ENCODE measurements at regions not wholly inside any gene's neighbourhood (a gene's known extent, or its start where the extent isn't known, plus 50 kb on each side); places are given as distances from the start of the nearest gene placed in this dataset.

DNA sequence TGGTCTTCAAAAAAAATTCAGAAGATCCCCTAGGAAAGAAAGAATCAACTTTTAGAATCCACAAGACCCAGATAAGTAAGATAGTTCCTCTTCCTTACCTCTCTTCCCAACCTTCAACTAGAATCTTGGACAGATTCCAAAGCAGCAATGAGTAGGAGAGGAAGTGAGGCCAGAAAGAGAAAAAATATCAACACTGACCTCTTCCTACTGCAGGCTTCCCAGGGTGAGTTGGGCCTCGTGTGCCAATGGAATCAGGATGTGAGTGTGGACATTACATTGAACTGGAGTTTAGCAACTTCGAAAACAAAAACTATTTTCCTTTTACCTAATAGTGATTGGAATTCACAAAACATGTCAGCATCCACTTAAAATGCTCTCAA lies 102.5 kb upstream of the PIEZO2 start:
- TF ChIP-seq CTCF (IDR thresholded peaks at IDR 0.05; ENCODE audit: insufficient read depth, missing control alignments) = no peak
- no peak for FAIRE-seq
- DNase-seq (ENCODE audit: insufficient read length, low spot score) = no peak

GRCh38 chr18:11251229-11251890 lies 102.0 kb upstream of the PIEZO2 start:
- DNase-seq (ENCODE audit: insufficient read length, low spot score) (no peak), FAIRE-seq (no peak)
- TF ChIP-seq CTCF (IDR thresholded peaks at IDR 0.05; ENCODE audit: insufficient read depth, missing control alignments) = no peak

GRCh38 chr18:11249391-11249790 lies 100.0 kb upstream of the PIEZO2 start:
- DNase-seq (ENCODE audit: insufficient read length, low spot score) (no peak), FAIRE-seq (no peak)
- no peak for TF ChIP-seq CTCF (IDR thresholded peaks at IDR 0.05; ENCODE audit: insufficient read depth, missing control alignments)

DNA sequence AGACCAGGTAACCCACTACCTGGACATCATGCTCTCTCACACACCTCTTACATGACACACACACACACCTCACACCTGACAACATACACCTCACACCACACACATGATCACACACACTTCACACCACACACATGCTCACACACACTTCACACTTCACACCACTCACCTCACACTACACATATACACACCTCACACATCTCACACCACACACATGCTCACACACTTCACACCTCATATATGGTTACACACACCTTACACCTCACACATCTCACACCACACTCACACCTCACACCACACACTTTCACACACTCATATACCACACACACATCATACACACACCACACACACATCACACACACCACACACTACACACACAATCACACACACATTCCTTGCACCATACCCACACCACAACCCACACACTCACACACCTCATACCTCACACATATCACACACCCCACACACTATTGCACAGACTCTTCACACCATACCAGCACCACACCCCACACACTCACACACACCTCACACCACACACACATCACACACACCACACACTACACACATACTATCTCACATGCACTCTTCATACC lies 98.1 kb upstream of the PIEZO2 start:
- no peak for DNase-seq (ENCODE audit: insufficient read length, low spot score)
- FAIRE-seq = no peak
- TF ChIP-seq CTCF (IDR thresholded peaks at IDR 0.05; ENCODE audit: insufficient read depth, missing control alignments) = no peak

DNA sequence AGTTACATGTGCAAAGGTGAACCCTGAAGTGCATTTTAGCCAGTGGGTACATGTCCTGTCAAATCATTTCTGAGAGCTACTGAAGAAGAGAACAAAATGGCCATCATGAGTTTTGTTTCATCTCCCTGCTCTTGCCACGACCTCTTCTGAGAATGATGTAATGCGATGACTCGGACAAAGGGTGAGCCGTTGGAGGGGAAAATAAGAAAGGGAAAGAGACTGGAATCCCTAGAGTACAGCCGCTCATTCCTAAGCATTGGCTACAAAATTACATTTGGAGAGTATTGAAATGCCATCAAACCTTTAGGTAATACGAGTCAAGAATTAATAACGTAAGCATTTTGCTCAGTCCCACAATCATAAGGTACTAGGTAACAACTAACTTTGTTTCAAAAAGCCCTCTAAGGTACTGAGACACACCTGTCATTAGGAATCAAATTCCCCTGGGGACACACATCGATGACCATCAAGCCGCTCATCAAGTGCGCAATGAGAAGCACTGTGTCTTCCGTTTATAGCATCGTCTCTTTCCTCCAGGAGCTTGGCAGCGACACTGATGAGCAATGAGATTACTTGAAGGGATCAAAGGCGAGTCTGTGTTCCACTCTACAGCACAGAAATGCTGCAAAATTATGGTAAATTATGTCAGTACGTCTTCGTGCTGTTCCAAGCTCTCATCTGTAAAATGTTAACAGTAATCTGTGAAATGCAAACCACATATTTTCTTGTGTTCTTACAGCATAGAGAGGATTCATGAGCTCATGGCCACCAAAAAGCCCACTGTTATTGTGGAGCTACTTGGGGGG lies 97.3 kb upstream of the PIEZO2 start:
- FAIRE-seq (no peak), DNase-seq (ENCODE audit: insufficient read length, low spot score) (no peak)
- TF ChIP-seq CTCF (IDR thresholded peaks at IDR 0.05; ENCODE audit: insufficient read depth, missing control alignments) = no peak

DNA sequence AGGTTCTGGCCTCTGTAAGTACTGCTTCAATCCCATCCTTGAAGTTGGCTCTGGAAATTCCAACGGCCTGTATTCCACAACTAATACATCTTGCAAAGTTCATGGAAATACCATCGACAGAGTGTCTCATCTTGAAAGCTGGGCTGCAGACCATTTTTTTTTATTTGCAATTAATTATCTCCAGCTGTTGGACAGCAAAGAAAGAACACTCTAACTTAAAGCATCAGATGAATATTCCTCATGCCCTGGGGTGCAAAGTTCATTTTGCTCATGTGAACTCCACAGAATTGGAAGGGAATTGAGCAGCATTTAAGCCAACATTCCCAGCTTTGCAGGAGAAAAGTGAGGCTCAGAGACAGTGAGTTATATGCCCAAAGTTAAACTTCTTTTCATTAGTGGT lies 96.5 kb upstream of the PIEZO2 start:
- FAIRE-seq (no peak), DNase-seq (ENCODE audit: insufficient read length, low spot score) (no peak)
- no peak for TF ChIP-seq CTCF (IDR thresholded peaks at IDR 0.05; ENCODE audit: insufficient read depth, missing control alignments)

DNA sequence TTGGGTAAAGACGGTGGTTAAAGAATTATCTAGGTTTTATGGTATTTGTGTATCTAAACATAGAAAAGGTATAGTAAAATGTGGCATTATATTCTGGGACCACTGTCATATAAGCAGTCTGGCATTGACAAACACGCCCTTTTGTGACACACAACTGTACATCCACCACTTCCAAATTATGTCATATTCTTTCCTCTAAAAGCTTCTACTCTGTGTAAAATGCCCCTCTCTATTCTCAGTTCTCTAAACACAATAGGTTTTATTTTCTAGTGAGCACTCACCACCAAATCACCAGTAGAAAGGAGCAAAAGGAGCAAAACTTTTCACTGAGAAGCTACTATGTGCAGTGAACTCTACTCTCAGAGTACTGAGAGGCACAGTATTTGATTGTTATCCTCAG lies 88.1 kb upstream of the PIEZO2 start:
- DNase-seq (ENCODE audit: insufficient read length, low spot score) (no peak), FAIRE-seq (no peak)
- no peak for TF ChIP-seq CTCF (IDR thresholded peaks at IDR 0.05; ENCODE audit: insufficient read depth, missing control alignments)
